Hepatocyte (in vitro differentiated cells): ENCODE measurements at regions not wholly inside any gene's neighbourhood (a gene's known extent, or its start where the extent isn't known, plus 50 kb on each side); places are given as distances from the start of the nearest gene placed in this dataset.
"Not testable (repeated sequence)": the region's sequence is repeated elsewhere in the genome, so short reads cannot be mapped to it uniquely, and the experiment has no call there.

Experiments
- DNase-seq: peaks from one replicate; pipeline ENCODE4 v3.0.0-alpha.2; 2016; ENCODE audit warnings: low spot score
- H2AFZ ChIP-seq: fragments of 200-600 bp; sonication (generic); 2 replicates; pipeline ENCODE4 v1.6.0; 2016; ENCODE audit warnings: antibody characterized with exemption, mild to moderate bottlenecking
- H3K27ac ChIP-seq: fragments of 200-600 bp; sonication (generic); 2 replicates; pipeline ENCODE4 v1.5.1; 2016; ENCODE audit warnings: mild to moderate bottlenecking
- H3K27me3 ChIP-seq: fragments of 200-600 bp; sonication (generic); 2 replicates; pipeline ENCODE4 v1.6.1; 2016
- H3K36me3 ChIP-seq: fragments of 200-600 bp; sonication (generic); replicated peaks from 2 replicates; pipeline ENCODE4 v1.5.1; 2016; ENCODE audit warnings: low read depth; ENCODE audit not compliant: insufficient read depth
- H3K4me1 ChIP-seq: fragments of 200-600 bp; sonication (generic); 2 replicates; pipeline ENCODE4 v1.5.1; 2016; ENCODE audit warnings: mild to moderate bottlenecking, moderate library complexity; ENCODE audit not compliant: insufficient read depth
- H3K4me2 ChIP-seq: fragments of 200-600 bp; sonication (generic); 2 replicates; pipeline ENCODE4 v1.6.0; 2016
- H3K4me3 ChIP-seq: fragments of 200-600 bp; sonication (generic); 2 replicates; pipeline ENCODE4 v1.5.1; 2016; ENCODE audit warnings: mild to moderate bottlenecking
- H3K79me2 ChIP-seq: fragments of 200-600 bp; sonication (generic); 2 replicates; pipeline ENCODE4 v1.6.0; 2017; ENCODE audit warnings: mild to moderate bottlenecking
- H3K9me2 ChIP-seq: fragments of 200-600 bp; sonication (generic); replicated peaks from 2 replicates; pipeline ENCODE4 v1.6.0; 2017; ENCODE audit warnings: mild to moderate bottlenecking; ENCODE audit not compliant: insufficient read depth
- H3K9me3 ChIP-seq: fragments of 200-600 bp; sonication (generic); 2 replicates; pipeline ENCODE4 v1.5.1; 2016; ENCODE audit warnings: low read depth, mild to moderate bottlenecking
- H4K20me1 ChIP-seq: fragments of 200-600 bp; sonication (generic); 2 replicates; pipeline ENCODE4 v1.6.0; 2016; ENCODE audit warnings: mild to moderate bottlenecking; ENCODE audit not compliant: insufficient read depth, poor library complexity, severe bottlenecking
- EZH2 ChIP-seq: fragments of 200-600 bp; sonication (generic); IDR thresholded peaks from 2 replicates; pipeline ENCODE4 v1.6.1; 2016; ENCODE audit warnings: antibody characterized with exemption, mild to moderate bottlenecking, borderline replicate concordance
- EZH2phosphoT487 ChIP-seq: fragments of 200-600 bp; sonication (generic); IDR thresholded peaks from one replicate; pipeline ENCODE4 v1.6.1; 2018; ENCODE audit warnings: antibody characterized with exemption, mild to moderate bottlenecking, low read depth, moderate library complexity; ENCODE audit not compliant: unreplicated experiment, severe bottlenecking
- WGBS: methylation state at CpG from one replicate; pipeline ENCODE4 v1.1.6; 2016; ENCODE audit warnings: low lambda C conversion rate; ENCODE audit errors: missing lambda C conversion rate; 5-methylcytosine and 5-hydroxymethylcytosine counted together
- TF ChIP-seq, protein P1 (sequence below): fragments of 200-600 bp; sonication (generic); IDR thresholded peaks from 2 replicates; pipeline ENCODE4 v1.5.1; 2016; ENCODE audit warnings: antibody characterized with exemption, mild to moderate bottlenecking; ENCODE audit not compliant: poor library complexity

GRCh38 chr18:1019191-1019590 lies 114.5 kb downstream of the ADCYAP1 start:
- DNase-seq = no peak

GRCh38 chr18:1020731-1021344 lies 116.2 kb downstream of the ADCYAP1 start:
- Histone ChIP-seq H3K36me3 (no peaks in the 10 kb centered on the region), H3K4me3 (no peak overlapping the region), H3K79me2 (no peaks in the 10 kb centered on the region), H3K4me1 (peaks cover 12% of the 10 kb centered on the region), H3K27me3 (no peaks in the 10 kb centered on the region), H3K27ac (no peak overlapping the region), H3K9me2 (no peaks in the 10 kb centered on the region), H2AFZ (no peak overlapping the region), H3K9me3 (no peaks in the 10 kb centered on the region), H4K20me1 (no peaks in the 10 kb centered on the region), H3K4me2 (no peak overlapping the region)
- 93% methylated on average over 2 of the region's 2 CpGs for WGBS
- no peak for DNase-seq
- no peak for TF ChIP-seq EZH2phosphoT487
- TF ChIP-seq, protein P1, sequence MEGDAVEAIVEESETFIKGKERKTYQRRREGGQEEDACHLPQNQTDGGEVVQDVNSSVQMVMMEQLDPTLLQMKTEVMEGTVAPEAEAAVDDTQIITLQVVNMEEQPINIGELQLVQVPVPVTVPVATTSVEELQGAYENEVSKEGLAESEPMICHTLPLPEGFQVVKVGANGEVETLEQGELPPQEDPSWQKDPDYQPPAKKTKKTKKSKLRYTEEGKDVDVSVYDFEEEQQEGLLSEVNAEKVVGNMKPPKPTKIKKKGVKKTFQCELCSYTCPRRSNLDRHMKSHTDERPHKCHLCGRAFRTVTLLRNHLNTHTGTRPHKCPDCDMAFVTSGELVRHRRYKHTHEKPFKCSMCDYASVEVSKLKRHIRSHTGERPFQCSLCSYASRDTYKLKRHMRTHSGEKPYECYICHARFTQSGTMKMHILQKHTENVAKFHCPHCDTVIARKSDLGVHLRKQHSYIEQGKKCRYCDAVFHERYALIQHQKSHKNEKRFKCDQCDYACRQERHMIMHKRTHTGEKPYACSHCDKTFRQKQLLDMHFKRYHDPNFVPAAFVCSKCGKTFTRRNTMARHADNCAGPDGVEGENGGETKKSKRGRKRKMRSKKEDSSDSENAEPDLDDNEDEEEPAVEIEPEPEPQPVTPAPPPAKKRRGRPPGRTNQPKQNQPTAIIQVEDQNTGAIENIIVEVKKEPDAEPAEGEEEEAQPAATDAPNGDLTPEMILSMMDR = no peak
- TF ChIP-seq EZH2 = no peak

More at GRCh38 chr18:1019191-1019590, 114.5 kb downstream of the ADCYAP1 start:
- WGBS = 68% methylated on average over 3 of the region's 3 CpGs
- Histone ChIP-seq H3K9me2 (no peaks in the 10 kb centered on the region), H3K36me3 (no peaks in the 10 kb centered on the region), H3K79me2 (no peaks in the 10 kb centered on the region), H4K20me1 (no peaks in the 10 kb centered on the region), H3K4me2 (no peak overlapping the region), H2AFZ (no peak overlapping the region), H3K9me3 (no peaks in the 10 kb centered on the region), H3K4me3 (no peak overlapping the region), H3K27me3 (no peaks in the 10 kb centered on the region), H3K4me1 (peaks cover 21% of the 10 kb centered on the region), H3K27ac (no peak overlapping the region)
- TF ChIP-seq EZH2 (no peak), EZH2phosphoT487 (no peak)
- TF ChIP-seq, protein P1 = no peak

DNA sequence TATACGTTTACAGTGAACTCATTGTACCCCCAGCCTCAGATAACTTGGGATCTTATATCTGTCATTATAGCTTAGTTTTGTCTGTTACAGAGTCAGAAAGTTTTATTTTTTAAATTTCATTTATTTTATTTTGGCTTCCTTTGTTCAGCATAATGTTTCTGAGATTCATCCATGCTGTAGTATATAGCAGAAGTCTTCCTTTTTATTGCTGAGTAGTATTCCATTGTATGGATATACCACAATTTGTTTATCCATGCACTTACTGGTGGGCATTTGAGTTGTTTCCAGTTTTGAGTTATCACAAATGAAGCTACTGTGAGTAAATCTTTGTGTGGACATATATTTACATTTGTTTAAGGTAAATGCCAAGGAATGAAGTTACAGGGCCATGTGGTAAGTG lies 122.3 kb downstream of the ADCYAP1 start:
- Histone ChIP-seq H2AFZ (no peak overlapping the region), H3K9me2 (no peaks in the 10 kb centered on the region), H3K4me2 (no peak overlapping the region), H3K27ac (no peak overlapping the region), H3K36me3 (no peaks in the 10 kb centered on the region), H3K9me3 (no peaks in the 10 kb centered on the region), H3K79me2 (no peaks in the 10 kb centered on the region), H4K20me1 (no peaks in the 10 kb centered on the region), H3K27me3 (no peaks in the 10 kb centered on the region), H3K4me1 (no peaks in the 10 kb centered on the region), H3K4me3 (no peak overlapping the region)
- DNase-seq = no peak
- no peak for TF ChIP-seq EZH2phosphoT487
- TF ChIP-seq EZH2 = no peak
- TF ChIP-seq, protein P1 = no peak
- 100% methylated on average over 1 of the region's 1 CpG for WGBS

GRCh38 chr18:1033092-1033491 lies 128.4 kb downstream of the ADCYAP1 start:
- H4K20me1 ChIP-seq = not testable (repeated sequence)

More at GRCh38 chr18:1033092-1033491, 128.4 kb downstream of the ADCYAP1 start:
- not testable (repeated sequence) for H3K36me3 ChIP-seq, H3K9me2 ChIP-seq, H3K4me1 ChIP-seq, DNase-seq, H3K4me3 ChIP-seq, H3K9me3 ChIP-seq, H3K27me3 ChIP-seq, H3K4me2 ChIP-seq, H3K27ac ChIP-seq, H3K79me2 ChIP-seq, H2AFZ ChIP-seq
- 92% methylated on average over 3 of the region's 3 CpGs for WGBS
